Stomach (tissue), 4 donors: ENCODE measurements at regions not wholly inside any gene's neighbourhood (a gene's known extent, or its start where the extent isn't known, plus 50 kb on each side); places are given as distances from the start of the nearest gene placed in this dataset.

Source experiments
- CTCF ChIP-seq, 7 experiments: fragments of 450-650 bp in 4 of 7; fragments of 200-600 bp in 3 of 7; sonication (generic) in 3 of 7; IDR thresholded peaks; one replicate each; pipeline ENCODE4 v1.5.1; 2016 to 2019; ENCODE audit warnings: antibody characterized with exemption in 7 of 7, control low read depth in 2 of 7, mild to moderate bottlenecking in 1 of 7
- EP300 ChIP-seq: sonication (generic); formaldehyde crosslinking; IDR thresholded peaks from one replicate; pipeline ENCODE4 v1.6.1; 2017; ENCODE audit warnings: antibody characterized with exemption
- POLR2A ChIP-seq, 4 donors: fragments of 450-650 bp; IDR thresholded peaks; one replicate each; pipeline ENCODE4 v1.6.1; 2016; ENCODE audit warnings: antibody characterized with exemption in 4 of 4, control low read depth in 2 of 4, mild to moderate bottlenecking in 1 of 4, moderate library complexity in 1 of 4
- POLR2AphosphoS5 ChIP-seq, 3 donors: sonication (generic); formaldehyde crosslinking; IDR thresholded peaks; one replicate each; pipeline ENCODE4 v1.6.1; 2016; ENCODE audit warnings: antibody characterized with exemption in 3 of 3

- TF ChIP-seq POLR2AphosphoS5 (IDR thresholded peaks at IDR 0.05) (no peak), POLR2A (IDR thresholded peaks at IDR 0.05) (no peak), CTCF (IDR thresholded peaks at IDR 0.05) (no peak), EP300 (no peak)
These were observed 191.8 kb downstream of the TMEM200A start for GRCh38 chr6:130557481-130558112.
